Middle frontal gyrus (tissue), 1 donor: ENCODE measurements at regions not wholly inside any gene's neighbourhood (a gene's known extent, or its start where the extent isn't known, plus 50 kb on each side); places are given as distances from the start of the nearest gene placed in this dataset.
"Not testable (repeated sequence)": the region's sequence is repeated elsewhere in the genome, so short reads cannot be mapped to it uniquely, and the experiment has no call there.

ENCODE experiments used
- DNase-seq: peaks from one replicate; pipeline ENCODE4 v3.0.0-alpha.2; 2015; ENCODE audit warnings: low spot score; ENCODE audit errors: extremely low spot score

GRCh38 chr2:120528051-120528692 lies 182.2 kb downstream of the INHBB start:
- no peak for DNase-seq

- no peak for DNase-seq
Observed at GRCh38 chr2:120528693-120529076, 182.7 kb downstream of the INHBB start.

GRCh38 chr2:120530781-120531180 lies 184.8 kb downstream of the INHBB start:
- DNase-seq: no peak

- no peak for DNase-seq
Observed at GRCh38 chr2:120531365-120531764, 185.4 kb downstream of the INHBB start.

- DNase-seq: no peak
Observed at GRCh38 chr2:120531863-120532600, 186.1 kb downstream of the INHBB start.

GRCh38 chr2:120533625-120534024 lies 187.7 kb downstream of the INHBB start:
- DNase-seq: no peak

GRCh38 chr2:120534457-120534856 lies 188.5 kb downstream of the INHBB start:
- DNase-seq: no peak

GRCh38 chr2:120535081-120535480 lies 189.1 kb downstream of the INHBB start:
- no peak for DNase-seq

- DNase-seq: no peak
Observed at GRCh38 chr2:120536141-120536540, 190.2 kb downstream of the INHBB start.

GRCh38 chr2:120538691-120539423 lies 192.9 kb downstream of the INHBB start:
- DNase-seq: no peak

- no peak for DNase-seq
Observed at GRCh38 chr2:120539424-120539936, 193.5 kb downstream of the INHBB start.

GRCh38 chr2:120539937-120540718 lies 194.2 kb downstream of the INHBB start:
- DNase-seq: no peak

- DNase-seq: no peak
Observed at GRCh38 chr2:120540719-120541552, 194.7 kb upstream of the GLI2 start.

GRCh38 chr2:120541553-120541932 lies 194.1 kb upstream of the GLI2 start:
- no peak for DNase-seq

- DNase-seq: no peak
Observed at GRCh38 chr2:120541972-120542670, 193.5 kb upstream of the GLI2 start.

GRCh38 chr2:120542911-120543527 lies 192.6 kb upstream of the GLI2 start:
- no peak for DNase-seq

- DNase-seq: no peak
Observed at GRCh38 chr2:120543899-120544298, 191.8 kb upstream of the GLI2 start.

- no peak for DNase-seq
Observed at GRCh38 chr2:120544522-120544921, 191.1 kb upstream of the GLI2 start.

GRCh38 chr2:120545007-120545406 lies 190.7 kb upstream of the GLI2 start:
- not testable (repeated sequence) for DNase-seq
